Parathyroid adenoma (tissue), 2 donors: ENCODE measurements at regions not wholly inside any gene's neighbourhood (a gene's known extent, or its start where the extent isn't known, plus 50 kb on each side); places are given as distances from the start of the nearest gene placed in this dataset.
A peak's percentile ranks its signal among the peaks of the same experiment; 100 is the strongest.

Experiments used
- H2AFZ ChIP-seq: fragments of 300-600 bp; sonication (generic); one replicate; pipeline ENCODE4 v1.7.0; 2017; ENCODE audit warnings: antibody characterized with exemption, mild to moderate bottlenecking
- H3K27ac ChIP-seq: fragments of 300-600 bp; sonication (generic); one replicate; pipeline ENCODE4 v1.7.0; 2017
- H3K27me3 ChIP-seq: fragments of 300-600 bp; sonication (generic); one replicate; pipeline ENCODE4 v1.7.0; 2017; ENCODE audit warnings: low read length; ENCODE audit not compliant: control insufficient read depth, insufficient read depth
- H3K36me3 ChIP-seq: fragments of 300-600 bp; sonication (generic); one replicate; pipeline ENCODE4 v1.7.0; 2017; ENCODE audit warnings: low read length; ENCODE audit not compliant: control insufficient read depth, insufficient read depth
- H3K4me1 ChIP-seq: fragments of 300-600 bp; sonication (generic); one replicate; pipeline ENCODE4 v1.7.0; 2017; ENCODE audit warnings: control low read depth
- H3K4me2 ChIP-seq: fragments of 300-600 bp; sonication (generic); one replicate; pipeline ENCODE4 v1.7.0; 2017; ENCODE audit warnings: low read length
- H3K4me3 ChIP-seq: fragments of 300-600 bp; sonication (generic); one replicate; pipeline ENCODE4 v1.7.0; 2017; ENCODE audit warnings: low read depth, low read length
- H3K79me2 ChIP-seq: fragments of 300-600 bp; sonication (generic); one replicate; pipeline ENCODE4 v1.7.0; 2017; ENCODE audit warnings: control low read depth
- H3K9ac ChIP-seq: fragments of 300-600 bp; sonication (generic); one replicate; pipeline ENCODE4 v1.7.0; 2017; ENCODE audit warnings: mild to moderate bottlenecking
- H3K9me3 ChIP-seq: fragments of 300-600 bp; sonication (generic); one replicate; pipeline ENCODE4 v1.7.0; 2017; ENCODE audit warnings: low read length; ENCODE audit not compliant: control insufficient read depth
- CTCF ChIP-seq: fragments of 300-600 bp; sonication (generic); IDR thresholded peaks from one replicate; pipeline ENCODE4 v1.7.0; 2017; ENCODE audit warnings: antibody characterized with exemption, mild to moderate bottlenecking
- donor health status: primary hyperparathyroidism.

GRCh38 chr12:30010071-30011052 lies 226.6 kb upstream of the TMTC1 start:
- H3K4me1 ChIP-seq = peaks cover 4% of the 10 kb centered on the region
- H3K4me3 ChIP-seq = no peak overlapping the region
- TF ChIP-seq CTCF = no peak
- H3K4me2 ChIP-seq = no peak overlapping the region
- H2AFZ ChIP-seq = peak overlapping the region; percentile 11
- H3K9me3 ChIP-seq = no peaks in the 10 kb centered on the region
- H3K27me3 ChIP-seq = no peaks in the 10 kb centered on the region
- H3K27ac ChIP-seq = no peak overlapping the region
- H3K79me2 ChIP-seq = no peaks in the 10 kb centered on the region
- H3K36me3 ChIP-seq = no peaks in the 10 kb centered on the region
- no peak overlapping the region for H3K9ac ChIP-seq

GRCh38 chr12:30006021-30006420 lies 222.3 kb upstream of the TMTC1 start:
- Histone ChIP-seq H3K79me2 (no peaks in the 10 kb centered on the region), H3K9ac (no peak overlapping the region), H3K27ac (no peak overlapping the region), H3K4me2 (no peak overlapping the region), H3K4me1 (no peaks in the 10 kb centered on the region), H3K9me3 (no peaks in the 10 kb centered on the region), H3K36me3 (no peaks in the 10 kb centered on the region), H2AFZ (no peak overlapping the region), H3K4me3 (no peak overlapping the region), H3K27me3 (no peaks in the 10 kb centered on the region)
- no peak for TF ChIP-seq CTCF

GRCh38 chr12:30003321-30003720 lies 219.6 kb upstream of the TMTC1 start:
- Histone ChIP-seq H3K9ac (no peak overlapping the region), H3K36me3 (no peaks in the 10 kb centered on the region), H3K4me1 (peaks cover 6% of the 10 kb centered on the region), H3K27me3 (no peaks in the 10 kb centered on the region), H3K27ac (no peak overlapping the region), H3K4me3 (no peak overlapping the region), H3K4me2 (no peak overlapping the region), H2AFZ (no peak overlapping the region), H3K9me3 (no peaks in the 10 kb centered on the region), H3K79me2 (no peaks in the 10 kb centered on the region)
- no peak for TF ChIP-seq CTCF

- Histone ChIP-seq H3K4me2 (no peak overlapping the region), H3K27me3 (no peaks in the 10 kb centered on the region), H3K27ac (no peak overlapping the region), H3K9ac (no peak overlapping the region), H3K79me2 (no peaks in the 10 kb centered on the region), H3K4me3 (no peak overlapping the region), H3K9me3 (no peaks in the 10 kb centered on the region), H2AFZ (no peak overlapping the region), H3K36me3 (no peaks in the 10 kb centered on the region), H3K4me1 (peaks cover 6% of the 10 kb centered on the region)
- TF ChIP-seq CTCF = no peak
These were observed 218.9 kb upstream of the TMTC1 start for GRCh38 chr12:30002677-30003076.
